ENCODE measurements at regions not wholly inside any gene's neighbourhood (a gene's known extent, or its start where the extent isn't known, plus 50 kb on each side); places are given as distances from the start of the nearest gene placed in this dataset.

DNA sequence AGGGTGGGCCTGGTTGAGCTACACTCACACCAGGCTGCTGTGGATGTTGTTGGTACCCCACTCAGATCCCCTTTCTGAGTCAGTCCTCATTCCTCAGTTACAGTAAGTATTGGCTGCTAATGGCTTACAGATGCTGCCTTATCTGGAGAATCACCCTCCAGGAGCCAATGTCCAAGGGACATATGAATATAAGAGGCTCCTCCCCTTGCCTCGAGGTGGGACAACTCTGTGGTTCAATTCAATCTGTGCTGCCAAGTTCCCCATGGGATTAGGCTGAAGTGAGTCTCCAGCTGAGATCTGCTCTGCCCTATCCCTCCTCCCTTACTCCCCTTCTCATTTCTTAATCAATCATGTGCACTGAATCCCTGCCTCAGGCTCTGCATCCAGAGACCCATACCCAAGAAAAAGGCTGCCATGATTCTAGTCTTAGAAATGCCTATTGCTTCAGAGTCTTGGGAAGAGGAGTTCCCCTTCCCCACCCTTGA, 168.8 kb upstream of the SYT13 start:
- no peaks in the 10 kb centered on the region for H3K36me3 ChIP-seq (ENCODE audit: low read depth)
- BruUV-seq (replicated peaks), result no TSS peak
- H3K79me2 ChIP-seq (ENCODE audit: low read depth), result no peaks in the 10 kb centered on the region
- peaks cover 60% of the 10 kb centered on the region for H3K27me3 ChIP-seq (ENCODE audit: insufficient read depth, low read depth)
- H3K9me3 ChIP-seq (ENCODE audit: insufficient read depth, low read depth), result no peaks in the 10 kb centered on the region
- H3K27ac ChIP-seq, result no peak overlapping the region
- POLR2A ChIA-PET (ENCODE audit: unreplicated experiment), result no interaction called here
- H4K20me1 ChIP-seq (ENCODE audit: insufficient read depth), result no peaks in the 10 kb centered on the region
- H3K4me2 ChIP-seq, result no peak overlapping the region
- DNase-seq, result no peak
- intact Hi-C loops (cut with micrococcal nuclease; ENCODE audit: unreplicated experiment), result no loop called here
- no peak overlapping the region for H2AFZ ChIP-seq
- H3K4me3 ChIP-seq, result no peak overlapping the region
- TF ChIP-seq CTCF (conservative IDR thresholded peaks at IDR 0.05) (no peak), EZH2 (IDR thresholded peaks at IDR 0.05; ENCODE audit: low read depth) (no peak)
- H3K9me2 ChIP-seq (ENCODE audit: insufficient read depth), result no peaks in the 10 kb centered on the region
- H3K4me1 ChIP-seq (replicated peaks; ENCODE audit: insufficient read depth), result no peaks in the 10 kb centered on the region
- no peaks in the 10 kb centered on the region for H3F3A ChIP-seq (ENCODE audit: insufficient read depth, low read depth)
- CTCF ChIA-PET, result no interaction called here

GRCh38 chr11:45453721-45454120, 167.6 kb upstream of the SYT13 start:
- no peak for DNase-seq
- intact Hi-C loops (cut with micrococcal nuclease; ENCODE audit: unreplicated experiment), result no loop called here

DNA sequence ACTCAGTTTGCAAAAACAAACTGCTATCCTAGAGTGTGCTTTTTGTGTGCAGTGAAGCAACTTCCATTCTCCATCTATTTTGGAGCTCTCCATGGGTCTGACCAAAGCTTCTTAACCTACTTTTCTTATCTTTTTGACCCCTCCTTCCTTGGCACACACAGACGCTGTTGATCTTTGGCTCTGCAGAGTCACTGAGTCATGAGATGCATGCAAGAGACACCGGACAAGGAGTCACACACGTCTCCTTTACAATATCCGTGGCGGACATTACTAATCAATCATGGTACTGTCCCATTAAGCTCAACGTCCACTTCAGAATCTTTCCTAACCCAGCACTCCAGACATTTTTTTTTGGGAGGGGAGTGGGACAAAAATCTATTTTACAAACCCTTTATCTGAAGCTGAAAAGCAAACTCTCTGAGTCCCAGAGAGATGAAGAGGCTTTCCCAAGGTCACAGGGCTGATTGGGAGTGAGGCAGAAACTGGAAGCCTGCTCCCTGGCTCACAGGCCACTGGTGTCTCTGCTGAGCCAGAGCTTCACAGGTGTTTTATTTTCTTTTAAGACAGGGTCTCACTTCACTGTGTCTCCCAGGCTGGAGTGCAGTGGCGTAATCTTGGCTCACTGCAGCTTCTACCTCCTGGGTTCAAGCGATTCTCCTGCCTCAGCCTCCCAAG, 165.8 kb upstream of the SYT13 start:
- DNase-seq, result no peak
- Histone ChIP-seq H3K27me3 (ENCODE audit: insufficient read depth, low read depth) (peaks cover 57% of the 10 kb centered on the region), H3K4me1 (replicated peaks; ENCODE audit: insufficient read depth) (no peaks in the 10 kb centered on the region), H3K9me3 (ENCODE audit: insufficient read depth, low read depth) (no peaks in the 10 kb centered on the region), H3K4me3 (no peak overlapping the region), H3K79me2 (ENCODE audit: low read depth) (no peaks in the 10 kb centered on the region), H3K4me2 (no peak overlapping the region), H3K9me2 (ENCODE audit: insufficient read depth) (no peaks in the 10 kb centered on the region), H3F3A (ENCODE audit: insufficient read depth, low read depth) (no peaks in the 10 kb centered on the region), H2AFZ (no peak overlapping the region), H3K27ac (no peak overlapping the region), H4K20me1 (ENCODE audit: insufficient read depth) (no peaks in the 10 kb centered on the region), H3K36me3 (ENCODE audit: low read depth) (no peaks in the 10 kb centered on the region)
- TF ChIP-seq CTCF (conservative IDR thresholded peaks at IDR 0.05) (no peak), EZH2 (IDR thresholded peaks at IDR 0.05; ENCODE audit: low read depth) (no peak)
- BruUV-seq (replicated peaks), result no TSS peak
- intact Hi-C loops (cut with micrococcal nuclease; ENCODE audit: unreplicated experiment), result no loop called here
- ChIA-PET CTCF (no interaction called here), POLR2A (ENCODE audit: unreplicated experiment) (no interaction called here)

More at GRCh38 chr11:45453721-45454120, 167.6 kb upstream of the SYT13 start:
- Histone ChIP-seq H3K36me3 (ENCODE audit: low read depth) (no peaks in the 10 kb centered on the region), H3F3A (ENCODE audit: insufficient read depth, low read depth) (no peaks in the 10 kb centered on the region), H4K20me1 (ENCODE audit: insufficient read depth) (no peaks in the 10 kb centered on the region), H3K9me3 (ENCODE audit: insufficient read depth, low read depth) (no peaks in the 10 kb centered on the region), H3K9me2 (ENCODE audit: insufficient read depth) (no peaks in the 10 kb centered on the region), H3K27me3 (ENCODE audit: insufficient read depth, low read depth) (peaks cover 54% of the 10 kb centered on the region), H2AFZ (no peak overlapping the region), H3K79me2 (ENCODE audit: low read depth) (no peaks in the 10 kb centered on the region), H3K4me3 (no peak overlapping the region), H3K4me2 (no peak overlapping the region), H3K4me1 (replicated peaks; ENCODE audit: insufficient read depth) (no peaks in the 10 kb centered on the region), H3K27ac (no peak overlapping the region)
- CTCF ChIA-PET, result interaction anchor here (0.5 kb wide), 1 partner anchor 368 kb away, joined by 8 read pairs; no protein-coding TSS in a partner anchor
- TF ChIP-seq EZH2 (IDR thresholded peaks at IDR 0.05; ENCODE audit: low read depth), result no peak
- no peak for TF ChIP-seq CTCF (conservative IDR thresholded peaks at IDR 0.05)
- no TSS peak for BruUV-seq (replicated peaks)
- POLR2A ChIA-PET (ENCODE audit: unreplicated experiment), result no interaction called here

Data from PC-9 (cell line).